ENCODE measurements at regions not wholly inside any gene's neighbourhood (a gene's known extent, or its start where the extent isn't known, plus 50 kb on each side); places are given as distances from the start of the nearest gene placed in this dataset.
"Not testable (repeated sequence)": the region's sequence is repeated elsewhere in the genome, so short reads cannot be mapped to it uniquely, and the experiment has no call there.

GRCh38 chr17:47056687-47057086 is 77.6 kb upstream of the RPRML start:
- TF ChIP-seq POLR2AphosphoS5, CTCF (IDR thresholded peaks at IDR 0.05): not testable (repeated sequence)

Measured in sigmoid colon (tissue), 4 donors.